HepG2 (cell line): ENCODE measurements at regions not wholly inside any gene's neighbourhood (a gene's known extent, or its start where the extent isn't known, plus 50 kb on each side); places are given as distances from the start of the nearest gene placed in this dataset.

Experiments used
- ATAC-seq: fragments of 200-7000 bp; cut with Tn5 transposase; 3 replicates; pipeline ENCODE4 v1.9.1; 2020; ENCODE audit warnings: mild to moderate bottlenecking, moderate library complexity
- BruUV-seq: library from RNA; stranded (reverse); fragments of 400-500 nt; replicated peaks from 2 replicates; lab custom pipeline; 2021; lab: Mats Ljungman, UMichigan
- CTCF ChIA-PET: fragments of 300-600 bp; formaldehyde crosslinking; extraction: SDS; loops from one replicate; lab custom pipeline; 2021; ENCODE audit warnings: low total read pairs, inconsistent platforms, low intra/inter-chr PET ratio; lab: Yijun Ruan, JAX
- POLR2A ChIA-PET: fragments of 350-600 bp; sonication (Branson Sonifier 250); formaldehyde crosslinking; loops from one replicate; lab custom pipeline; 2020; ENCODE audit warnings: antibody characterized with exemption, inconsistent platforms; lab: Yijun Ruan, JAX
- DNase-seq: peaks from one replicate; pipeline ENCODE4 v3.0.0-alpha.2; 2015; ENCODE audit warnings: low spot score
- FAIRE-seq: peaks from 3 replicates; lab custom pipeline; 2011; peaks lifted over from hg19 to GRCh38; lab: Jason Lieb, UNC
- H2AFZ ChIP-seq: one replicate; pipeline ENCODE4 v1.6.1; 2011; ENCODE audit warnings: low read length, inconsistent platforms
- H3K27ac ChIP-seq: fragments of 300-600 bp; 3 replicates; pipeline ENCODE4 v1.8.0; 2011; ENCODE audit warnings: mixed run types, mild to moderate bottlenecking, mixed read lengths, low read length, inconsistent platforms; ENCODE audit not compliant: insufficient read depth; ENCODE audit errors: extremely low read length
- H3K27me3 ChIP-seq, 2 experiments: fragments of 200-600 bp in 1 of 2; 2 replicates in 1 of 2; 3 replicates in 1 of 2; pipeline versions ENCODE4 v1.6.0 to v1.8.0; 2011; ENCODE audit warnings: low read length in 2 of 2, mild to moderate bottlenecking in 2 of 2, moderate library complexity in 2 of 2, inconsistent platforms in 1 of 2; ENCODE audit not compliant: insufficient read depth in 2 of 2, control insufficient read depth in 1 of 2
- H3K36me3 ChIP-seq, 2 experiments: fragments of 200-600 bp in 1 of 2; replicated peaks in 1 of 2; 2 replicates in 1 of 2; 3 replicates in 1 of 2; pipeline versions ENCODE4 v1.5.1 to v1.8.0; 2011; ENCODE audit warnings: low read length in 2 of 2, inconsistent platforms in 1 of 2; ENCODE audit not compliant: insufficient read depth in 2 of 2, control insufficient read depth in 1 of 2
- H3K4me1 ChIP-seq: 2 replicates; pipeline ENCODE4 v1.5.1; 2012; ENCODE audit warnings: low read length, inconsistent platforms; ENCODE audit not compliant: insufficient read depth
- H3K4me2 ChIP-seq: 2 replicates; pipeline ENCODE4 v1.6.0; 2011; ENCODE audit warnings: low read depth, low read length, inconsistent platforms
- H3K4me3 ChIP-seq, 3 experiments: fragments of 200-600 bp in 1 of 3; sonication (generic), shearing (Covaris generic) in 1 of 3; replicated peaks in 1 of 3; 2 replicates each; pipeline ENCODE4 v1.5.1; 2011 to 2016; ENCODE audit warnings: low read length in 3 of 3, inconsistent platforms in 2 of 3, low read depth in 2 of 3, mild to moderate bottlenecking in 2 of 3, control low read depth in 1 of 3, mixed read lengths in 1 of 3; ENCODE audit not compliant: insufficient read depth in 1 of 3
- H3K79me2 ChIP-seq: one replicate; pipeline ENCODE4 v1.6.1; 2011; ENCODE audit warnings: low read length, inconsistent platforms; ENCODE audit not compliant: insufficient read depth
- H3K9ac ChIP-seq: 2 replicates; pipeline ENCODE4 v1.6.0; 2011; ENCODE audit warnings: mild to moderate bottlenecking, low read depth, low read length, inconsistent platforms; ENCODE audit not compliant: insufficient read depth
- H3K9me3 ChIP-seq: 2 replicates; pipeline ENCODE4 v1.5.1; 2012; ENCODE audit warnings: mild to moderate bottlenecking, low read length
- H4K20me1 ChIP-seq: 2 replicates; pipeline ENCODE4 v1.6.0; 2011; ENCODE audit warnings: inconsistent platforms, mild to moderate bottlenecking, low read length, moderate library complexity; ENCODE audit not compliant: insufficient read depth
- GTF2F1 ChIP-seq: fragments of 150-350 bp; IDR thresholded peaks from 2 replicates; pipeline ENCODE4 v1.6.1; 2014; ENCODE audit warnings: low read length
- HIC2 ChIP-seq: sonication (generic); formaldehyde crosslinking; IDR thresholded peaks from 2 replicates; pipeline ENCODE4 v1.9.0; 2022; ENCODE audit warnings: low read depth, missing genetic modification reagents
- MEF2D ChIP-seq: sonication (generic); formaldehyde crosslinking; IDR thresholded peaks from 2 replicates; pipeline ENCODE4 v1.5.1; 2020; ENCODE audit warnings: mild to moderate bottlenecking, missing genetic modification reagents
- RARG ChIP-seq: sonication (generic); formaldehyde crosslinking; IDR thresholded peaks from 2 replicates; pipeline ENCODE4 v1.4.0; 2020; ENCODE audit warnings: low read depth, mild to moderate bottlenecking, missing genetic modification reagents
- SMAD9 ChIP-seq: sonication (generic); formaldehyde crosslinking; IDR thresholded peaks from 2 replicates; pipeline ENCODE4 v1.5.1; 2020; ENCODE audit warnings: mild to moderate bottlenecking, missing genetic modification reagents
- ZBTB10 ChIP-seq: sonication (generic); formaldehyde crosslinking; IDR thresholded peaks from 2 replicates; pipeline ENCODE4 v1.4.0; 2020; ENCODE audit warnings: missing genetic modification reagents, borderline replicate concordance
- ZFP36 ChIP-seq: fragments of 150-350 bp; IDR thresholded peaks from 2 replicates; pipeline ENCODE4 v1.6.1; 2018; ENCODE audit warnings: borderline replicate concordance, low read length, low read depth; ENCODE audit not compliant: partially characterized antibody
- ZNF44 ChIP-seq: sonication (generic); formaldehyde crosslinking; IDR thresholded peaks from 2 replicates; pipeline ENCODE4 v1.5.1; 2020; ENCODE audit warnings: mild to moderate bottlenecking, missing genetic modification reagents
- ZNF816 ChIP-seq: sonication (generic); formaldehyde crosslinking; IDR thresholded peaks from 2 replicates; pipeline ENCODE4 v1.8.0; 2022; ENCODE audit warnings: missing genetic modification reagents, mild to moderate bottlenecking, borderline replicate concordance
- WGBS: methylation state at CpG from one replicate; pipeline ENCODE4 v1.1.6; 2017; ENCODE audit warnings: low lambda C conversion rate; 5-methylcytosine and 5-hydroxymethylcytosine counted together
- in situ Hi-C: cut with HindIII; loops from 2 replicates; pipeline ENCODE4 v1.10.0; 2017; ENCODE audit warnings: low pct_unique_long_range_greater_than_20kb; ENCODE audit not compliant: extremely low pct_ligation_motif_present
- intact Hi-C: fragments of 100-400 bp; cut with micrococcal nuclease; formaldehyde crosslinking; loops from one replicate; pipeline ENCODE4 v1.10.0; 2022; ENCODE audit not compliant: unreplicated experiment
- TF ChIP-seq, protein P1 (sequence below): IDR thresholded peaks from 2 replicates; pipeline ENCODE4 v1.6.1; 2016; ENCODE audit warnings: missing compliant biosample characterization, missing genetic modification reagents, borderline replicate concordance

- intact Hi-C loops, result loop anchor here (2.0 kb wide), 2 partner anchors 33 to 43 kb away; no protein-coding TSS in a partner anchor
- in situ Hi-C loops, result loop anchor here (5.0 kb wide), 1 partner anchor 66 kb away; the partner anchor contains the start of gene KLF6
- no peak overlapping the region for H2AFZ ChIP-seq
- H3K36me3 ChIP-seq, result no peaks in the 10 kb centered on the region
- H3K4me1 ChIP-seq, result peaks cover 68% of the 10 kb centered on the region
- no peaks in the 10 kb centered on the region for H4K20me1 ChIP-seq
- no peaks in the 10 kb centered on the region for H3K79me2 ChIP-seq
- peak overlapping the region; percentile 70 for H3K27ac ChIP-seq
- ATAC-seq (no peak), DNase-seq (no peak), FAIRE-seq (no peak)
- ChIA-PET POLR2A (interaction anchor here (1.8 to 4.0 kb wide), 6 partner anchors 23 to 78 kb away, joined by 5 to 129 read pairs (median 9); partner anchors contain the start of gene KLF6), CTCF (no interaction called here)
- no peak for TF ChIP-seq ZBTB10 (CRISPR knock-in tag)
- TF ChIP-seq, protein P1, sequence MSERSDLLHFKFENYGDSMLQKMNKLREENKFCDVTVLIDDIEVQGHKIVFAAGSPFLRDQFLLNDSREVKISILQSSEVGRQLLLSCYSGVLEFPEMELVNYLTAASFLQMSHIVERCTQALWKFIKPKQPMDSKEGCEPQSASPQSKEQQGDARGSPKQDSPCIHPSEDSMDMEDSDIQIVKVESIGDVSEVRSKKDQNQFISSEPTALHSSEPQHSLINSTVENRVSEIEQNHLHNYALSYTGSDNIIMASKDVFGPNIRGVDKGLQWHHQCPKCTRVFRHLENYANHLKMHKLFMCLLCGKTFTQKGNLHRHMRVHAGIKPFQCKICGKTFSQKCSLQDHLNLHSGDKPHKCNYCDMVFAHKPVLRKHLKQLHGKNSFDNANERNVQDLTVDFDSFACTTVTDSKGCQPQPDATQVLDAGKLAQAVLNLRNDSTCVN (CRISPR knock-in tag), result 0 out of 2 replicates have a peak, but pooled peaks have one; percentile 37
- no peak for TF ChIP-seq GTF2F1
- TF ChIP-seq ZNF816 (CRISPR knock-in tag), result no peak
- TF ChIP-seq SMAD9, result no peak
- TF ChIP-seq MEF2D (CRISPR knock-in tag), result 0 out of 2 replicates have a peak, but pooled peaks have one; percentile 31
- no peak for TF ChIP-seq ZNF44 (CRISPR knock-in tag)
- no peak for TF ChIP-seq HIC2
- no peak for TF ChIP-seq ZFP36
- no peak for TF ChIP-seq RARG (CRISPR knock-in tag)
- no TSS peak for BruUV-seq
- no peaks in the 10 kb centered on the region for H3K27me3 ChIP-seq
- no peak overlapping the region for H3K4me2 ChIP-seq
- H3K9ac ChIP-seq, result peak overlapping the region; percentile 52; the same call in 1 of the 2 replicates
- 91% methylated on average over 10 of the region's 11 CpGs for WGBS
- no peaks in the 10 kb centered on the region for H3K9me3 ChIP-seq
- no peak overlapping the region for H3K4me3 ChIP-seq
Observed at GRCh38 chr10:3853547-3854303, 68.7 kb upstream of the KLF6 start.
